ENCODE measurements at regions not wholly inside any gene's neighbourhood (a gene's known extent, or its start where the extent isn't known, plus 50 kb on each side); places are given as distances from the start of the nearest gene placed in this dataset.

DNA sequence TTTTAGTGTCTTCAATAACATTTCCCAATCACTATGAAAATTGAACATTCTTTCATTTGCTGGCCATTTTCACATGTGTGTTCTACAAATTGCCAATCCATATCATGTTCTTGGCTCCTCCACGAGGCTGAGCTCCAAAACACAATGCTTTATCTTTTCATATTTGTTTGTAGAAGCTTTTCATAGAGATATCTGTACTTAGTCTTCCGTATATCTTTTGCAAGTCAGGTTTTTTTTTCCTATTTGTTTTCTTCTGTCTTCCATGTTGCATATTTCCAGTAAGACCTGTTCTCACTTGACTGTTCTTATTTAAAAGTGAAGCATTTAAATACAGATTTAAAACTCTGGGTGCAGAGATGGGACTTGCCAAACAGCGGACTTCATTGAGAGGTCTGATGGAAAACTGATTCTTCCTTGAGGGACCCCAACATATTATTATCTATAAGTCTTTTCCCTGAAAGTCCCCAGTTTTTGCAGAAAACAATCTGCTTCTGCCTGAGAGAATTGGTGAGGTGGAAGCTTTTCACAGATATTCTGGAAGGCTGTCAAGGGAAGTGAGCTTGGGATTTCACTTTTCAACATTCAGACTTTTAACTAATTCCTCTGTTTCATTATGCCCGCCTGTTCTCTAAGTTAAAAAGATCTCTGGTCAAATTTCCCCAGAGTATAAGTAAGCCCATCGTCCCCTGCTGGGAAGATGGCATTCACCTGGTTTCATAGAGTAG lies 77.8 kb upstream of the KCNMB2 start (continued):
- TF ChIP-seq SP1 (IDR thresholded peaks at IDR 0.05; ENCODE audit: low read depth, low read length): no peak
